ENCODE measurements at regions not wholly inside any gene's neighbourhood (a gene's known extent, or its start where the extent isn't known, plus 50 kb on each side); places are given as distances from the start of the nearest gene placed in this dataset.

GRCh38 chr13:84873951-84874350 lies 925.3 kb downstream of the SLITRK6 start:
- 69 to 73% (median 72%) methylated on average over 3 of the region's 3 CpGs for WGBS, 4 donors
- TF ChIP-seq CTCF (IDR thresholded peaks at IDR 0.05): no peak
- no peak for TF ChIP-seq POLR2A (IDR thresholded peaks at IDR 0.05)
- Histone ChIP-seq H3K27me3 (no peaks in the 10 kb centered on the region), H3K4me1 (replicated peaks in 1 of 2) (no peaks in the 10 kb centered on the region), H3K9me3 (replicated peaks in 1 of 3) (no peaks in the 10 kb centered on the region), H3K36me3 (replicated peaks in 1 of 2) (no peaks in the 10 kb centered on the region), H3K27ac (no peak overlapping the region), H3K4me3 (no peak overlapping the region)
- DNase-seq: no peak
- intact Hi-C loops (cut with DNase I): no loop called here

- Histone ChIP-seq H3K4me1 (replicated peaks in 1 of 2) (no peaks in the 10 kb centered on the region), H3K27me3 (no peaks in the 10 kb centered on the region), H3K36me3 (replicated peaks in 1 of 2) (no peaks in the 10 kb centered on the region), H3K27ac (no peak overlapping the region), H3K9me3 (replicated peaks in 1 of 3) (no peaks in the 10 kb centered on the region), H3K4me3 (no peak overlapping the region)
- intact Hi-C loops (cut with DNase I): no loop called here
- DNase-seq: no peak
- TF ChIP-seq POLR2A (IDR thresholded peaks at IDR 0.05) (no peak), CTCF (IDR thresholded peaks at IDR 0.05) (no peak)
- WGBS, 4 donors: 65 to 76% (median 70%) methylated on average over 6 of the region's 6 CpGs
Observed at GRCh38 chr13:84870190-84870589, 929.0 kb downstream of the SLITRK6 start.

DNA sequence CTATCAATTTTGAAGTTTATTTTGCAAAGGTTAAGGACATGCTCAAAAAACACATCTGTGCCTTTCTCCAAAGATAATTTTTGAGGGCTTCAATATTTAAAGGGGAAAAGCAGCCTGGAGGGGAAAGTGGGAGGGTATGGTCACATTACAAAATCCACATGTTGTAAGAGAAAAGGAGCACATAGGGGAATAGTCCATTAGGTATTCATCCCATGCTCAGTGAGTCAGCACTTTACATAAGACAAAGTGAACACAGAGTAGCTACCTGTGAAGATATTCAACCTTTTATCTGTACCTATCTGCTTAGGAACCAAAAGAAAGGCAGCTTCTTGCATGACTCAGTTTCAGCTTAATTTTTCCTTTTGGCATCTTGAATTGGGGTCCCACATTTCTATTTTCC lies 932.0 kb downstream of the SLITRK6 start:
- intact Hi-C loops (cut with DNase I): no loop called here
- Histone ChIP-seq H3K27ac (no peak overlapping the region), H3K9me3 (replicated peaks in 1 of 3) (no peaks in the 10 kb centered on the region), H3K4me1 (replicated peaks in 1 of 2) (no peaks in the 10 kb centered on the region), H3K4me3 (no peak overlapping the region), H3K36me3 (replicated peaks in 1 of 2) (no peaks in the 10 kb centered on the region), H3K27me3 (no peaks in the 10 kb centered on the region)
- DNase-seq: no peak
- TF ChIP-seq POLR2A (IDR thresholded peaks at IDR 0.05) (no peak), CTCF (IDR thresholded peaks at IDR 0.05) (no peak)

- H3K4me1 ChIP-seq (replicated peaks in 1 of 2): no peaks in the 10 kb centered on the region
- 82 to 88% (median 83%) methylated on average over 2 of the region's 2 CpGs for WGBS, 4 donors
- no peaks in the 10 kb centered on the region for H3K9me3 ChIP-seq (replicated peaks in 1 of 3)
- no peak overlapping the region for H3K27ac ChIP-seq
- H3K4me3 ChIP-seq: no peak overlapping the region
- H3K27me3 ChIP-seq: no peaks in the 10 kb centered on the region
- TF ChIP-seq POLR2A (IDR thresholded peaks at IDR 0.05) (no peak), CTCF (IDR thresholded peaks at IDR 0.05) (no peak)
- no peak for DNase-seq
- intact Hi-C loops (cut with DNase I): no loop called here
- H3K36me3 ChIP-seq (replicated peaks in 1 of 2): no peaks in the 10 kb centered on the region
Observed at GRCh38 chr13:84865783-84866221, 933.4 kb downstream of the SLITRK6 start.

Data from adrenal gland (tissue), 9 donors.